ENCODE measurements at regions not wholly inside any gene's neighbourhood (a gene's known extent, or its start where the extent isn't known, plus 50 kb on each side); places are given as distances from the start of the nearest gene placed in this dataset.

GRCh38 chr18:60662491-60662890 is 289.9 kb upstream of the MC4R start:
- no peak overlapping the region for H3K56ac ChIP-seq (replicated peaks; ENCODE audit: insufficient read length, low read depth, low read length)
- H2BK120ac ChIP-seq (replicated peaks; ENCODE audit: low read depth, low read length), result no peak overlapping the region
- H3K27me3 ChIP-seq (replicated peaks in 1 of 4; ENCODE audit: control insufficient read depth in 3 of 4, extremely low read depth in 1 of 4, insufficient read depth in 3 of 4, low read length in 3 of 4), result no peaks in the 10 kb centered on the region
- no peaks in the 10 kb centered on the region; a peak in 1 of 4 replicates for H3K9me3 ChIP-seq (ENCODE audit: insufficient read depth in 2 of 2, low read depth in 1 of 2, low read length in 1 of 2)
- TF ChIP-seq EZH2 (IDR thresholded peaks at IDR 0.05; ENCODE audit: low read depth, low read length, severe bottlenecking) (no peak), TAF1 (IDR thresholded peaks at IDR 0.05; ENCODE audit: low read depth, low read length) (no peak), RNF2 (IDR thresholded peaks at IDR 0.05; ENCODE audit: borderline replicate concordance, low read depth, low read length, missing control alignments, poor library complexity, severe bottlenecking) (no peak), RBBP5 (IDR thresholded peaks at IDR 0.05; ENCODE audit: borderline replicate concordance, low read depth, low read length) (no peak), CBX8 (IDR thresholded peaks at IDR 0.05; ENCODE audit: borderline replicate concordance, low read depth, low read length) (no peak), CEBPB (IDR thresholded peaks at IDR 0.05; ENCODE audit: low read depth, low read length) (no peak), KDM5A (IDR thresholded peaks at IDR 0.05; ENCODE audit: low read length) (no peak), JUND (IDR thresholded peaks at IDR 0.05; ENCODE audit: low read length) (no peak), BCL11A (IDR thresholded peaks at IDR 0.05; ENCODE audit: low read depth in 2 of 2, low read length in 2 of 2) (no peak), SP4 (IDR thresholded peaks at IDR 0.05; ENCODE audit: low read length) (no peak)
- H2BK20ac ChIP-seq (ENCODE audit: low read length), result no peak overlapping the region
- no peak overlapping the region for H2AFZ ChIP-seq (ENCODE audit: low read length)
- no peaks in the 10 kb centered on the region for H3K79me2 ChIP-seq (ENCODE audit: control insufficient read depth in 1 of 2, insufficient read depth in 2 of 2, low read length in 2 of 2)
- no peaks in the 10 kb centered on the region for H3K4me1 ChIP-seq (replicated peaks in 1 of 4; ENCODE audit: control insufficient read depth in 3 of 4, insufficient read depth in 4 of 4, low read length in 3 of 4)
- H3K23ac ChIP-seq (ENCODE audit: insufficient read length), result no peak overlapping the region
- H4K8ac ChIP-seq (ENCODE audit: extremely low read depth, insufficient read depth, low read length), result no peak overlapping the region
- H2AK5ac ChIP-seq (ENCODE audit: low read depth, low read length), result no peak overlapping the region
- H3K4ac ChIP-seq (replicated peaks; ENCODE audit: insufficient read length, low read depth, low read length), result no peak overlapping the region
- H3K18ac ChIP-seq (ENCODE audit: extremely low read depth, low read length), result no peak overlapping the region
- no peak overlapping the region for H3K9ac ChIP-seq (replicated peaks in 1 of 4; ENCODE audit: extremely low read depth in 1 of 4, low read depth in 3 of 4, low read length in 3 of 4)
- no peak overlapping the region for H4K91ac ChIP-seq (replicated peaks; ENCODE audit: insufficient read length, low read length)
- H3K4me3 ChIP-seq (ENCODE audit: extremely low read depth in 1 of 4, insufficient read depth in 2 of 4, low read depth in 3 of 4, low read length in 4 of 4), result no peak overlapping the region
- no peak for FAIRE-seq
- POLR2A ChIA-PET (ENCODE audit: partially characterized antibody), result no interaction called here
- WGBS, 2 experiments (ENCODE audit: extremely low coverage in 1 of 2, insufficient coverage in 1 of 2, insufficient read length in 1 of 2, insufficient replicate concordance in 2 of 2, low coverage in 1 of 2, low lambda C conversion rate in 2 of 2, missing lambda C conversion rate in 1 of 2), result 97% methylated on average over 18 of the region's 22 CpGs; no CpG with 5 or more reads in 1 of the 2 experiments
- H3K79me1 ChIP-seq (ENCODE audit: low read depth, low read length), result no peaks in the 10 kb centered on the region
- H2BK15ac ChIP-seq (ENCODE audit: low read length), result no peak overlapping the region
- no peak overlapping the region for H3K4me2 ChIP-seq (ENCODE audit: insufficient read depth in 1 of 2, low read depth in 2 of 2, low read length in 2 of 2)
- no peaks in the 10 kb centered on the region for H3K23me2 ChIP-seq (ENCODE audit: low read depth, low read length)
- CTCF ChIA-PET (ENCODE audit: partially characterized antibody), result interaction anchor here (0.6 kb wide), 1 partner anchor 296 kb away, joined by 3 read pairs; no protein-coding TSS in a partner anchor
- H2BK5ac ChIP-seq (ENCODE audit: low read depth, low read length), result no peak overlapping the region
- no peaks in the 10 kb centered on the region for H3K36me3 ChIP-seq (ENCODE audit: control insufficient read depth in 2 of 4, insufficient read depth in 4 of 4, low read length in 3 of 4)
- H4K20me1 ChIP-seq (replicated peaks in 1 of 2; ENCODE audit: control insufficient read depth in 1 of 2, insufficient read depth in 2 of 2, low read length in 2 of 2), result no peaks in the 10 kb centered on the region
- H3K14ac ChIP-seq (ENCODE audit: insufficient read length), result no peak overlapping the region
- H3K27ac ChIP-seq (ENCODE audit: low read depth, low read length), result no peak overlapping the region
- no peak overlapping the region for H2BK12ac ChIP-seq (ENCODE audit: low read depth, low read length)
- H4K5ac ChIP-seq (ENCODE audit: insufficient read length, low read depth, low read length), result no peak overlapping the region
- DNase-seq (ENCODE audit: low read depth in 1 of 2, low spot score in 2 of 2), result no peak

Measured in H1 (cell line).